Sigmoid colon (tissue), 3 donors: ENCODE measurements at regions not wholly inside any gene's neighbourhood (a gene's known extent, or its start where the extent isn't known, plus 50 kb on each side); places are given as distances from the start of the nearest gene placed in this dataset.

ENCODE experiments used
- POLR2A ChIP-seq, 2 donors: fragments of 450-650 bp; IDR thresholded peaks; one replicate each; pipeline ENCODE4 v1.6.1; 2016; ENCODE audit warnings: antibody characterized with exemption in 2 of 2, mild to moderate bottlenecking in 2 of 2, moderate library complexity in 2 of 2
- TF ChIP-seq, protein P1 (sequence below), 4 experiments: fragments of 450-650 bp in 3 of 4; fragments of 200-600 bp in 1 of 4; IDR thresholded peaks; one replicate each; pipeline ENCODE4 v1.5.1; 2016 to 2019; ENCODE audit warnings: antibody characterized with exemption in 4 of 4, mild to moderate bottlenecking in 3 of 4, moderate library complexity in 2 of 4

DNA sequence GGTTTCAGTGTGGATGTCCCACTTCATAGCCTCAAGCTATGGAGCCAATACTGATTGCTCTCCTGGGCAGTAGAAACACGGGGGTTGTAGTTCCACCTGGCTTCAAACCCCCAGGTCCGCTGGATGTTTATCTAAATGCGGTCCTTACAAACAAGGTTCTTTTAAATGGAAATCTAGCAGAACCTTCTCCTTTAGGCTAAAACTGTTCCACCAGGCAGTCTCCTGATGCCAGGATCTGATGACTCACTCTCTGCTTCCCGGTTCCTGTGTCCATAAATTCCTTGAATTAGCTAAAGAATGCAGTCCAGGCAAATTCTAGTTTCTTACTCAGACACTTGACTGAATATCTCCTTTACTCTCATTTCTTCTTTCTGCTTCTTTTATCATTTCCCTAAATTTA, 108.4 kb upstream of the FAM3C start:
- TF ChIP-seq, protein P1, sequence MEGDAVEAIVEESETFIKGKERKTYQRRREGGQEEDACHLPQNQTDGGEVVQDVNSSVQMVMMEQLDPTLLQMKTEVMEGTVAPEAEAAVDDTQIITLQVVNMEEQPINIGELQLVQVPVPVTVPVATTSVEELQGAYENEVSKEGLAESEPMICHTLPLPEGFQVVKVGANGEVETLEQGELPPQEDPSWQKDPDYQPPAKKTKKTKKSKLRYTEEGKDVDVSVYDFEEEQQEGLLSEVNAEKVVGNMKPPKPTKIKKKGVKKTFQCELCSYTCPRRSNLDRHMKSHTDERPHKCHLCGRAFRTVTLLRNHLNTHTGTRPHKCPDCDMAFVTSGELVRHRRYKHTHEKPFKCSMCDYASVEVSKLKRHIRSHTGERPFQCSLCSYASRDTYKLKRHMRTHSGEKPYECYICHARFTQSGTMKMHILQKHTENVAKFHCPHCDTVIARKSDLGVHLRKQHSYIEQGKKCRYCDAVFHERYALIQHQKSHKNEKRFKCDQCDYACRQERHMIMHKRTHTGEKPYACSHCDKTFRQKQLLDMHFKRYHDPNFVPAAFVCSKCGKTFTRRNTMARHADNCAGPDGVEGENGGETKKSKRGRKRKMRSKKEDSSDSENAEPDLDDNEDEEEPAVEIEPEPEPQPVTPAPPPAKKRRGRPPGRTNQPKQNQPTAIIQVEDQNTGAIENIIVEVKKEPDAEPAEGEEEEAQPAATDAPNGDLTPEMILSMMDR (IDR thresholded peaks at IDR 0.05): no peak
- TF ChIP-seq POLR2A (IDR thresholded peaks at IDR 0.05): no peak
